NCI-H1694 (cell line): ENCODE measurements at regions not wholly inside any gene's neighbourhood (a gene's known extent, or its start where the extent isn't known, plus 50 kb on each side); places are given as distances from the start of the nearest gene placed in this dataset.

Experiments
- DNase-seq: peaks from one replicate; lab custom pipeline; 2025; lab: John Stamatoyannopoulos, UW

DNA sequence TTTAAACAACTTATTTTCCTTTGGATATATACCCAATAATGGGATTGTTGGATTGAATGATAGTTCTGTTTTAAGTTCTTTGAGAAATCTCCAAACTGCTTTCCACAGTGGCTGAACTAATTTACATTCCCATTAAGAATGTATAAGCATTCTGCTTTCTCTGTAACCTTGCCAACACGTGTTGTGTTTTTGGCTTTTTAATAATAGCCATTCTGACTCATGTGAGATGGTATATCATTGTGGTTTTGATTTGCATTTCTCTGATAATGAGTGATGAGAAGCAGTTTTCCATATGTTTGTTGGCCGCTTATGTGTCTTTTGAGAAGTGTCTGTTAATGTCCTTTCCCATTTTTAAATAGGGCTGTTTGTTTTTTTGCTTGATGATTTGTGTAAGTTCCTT lies 155.6 kb upstream of the PITX2 start:
- DNase-seq: no peak

GRCh38 chr4:110780538-110780937 lies 157.7 kb upstream of the PITX2 start:
- DNase-seq: no peak

DNA sequence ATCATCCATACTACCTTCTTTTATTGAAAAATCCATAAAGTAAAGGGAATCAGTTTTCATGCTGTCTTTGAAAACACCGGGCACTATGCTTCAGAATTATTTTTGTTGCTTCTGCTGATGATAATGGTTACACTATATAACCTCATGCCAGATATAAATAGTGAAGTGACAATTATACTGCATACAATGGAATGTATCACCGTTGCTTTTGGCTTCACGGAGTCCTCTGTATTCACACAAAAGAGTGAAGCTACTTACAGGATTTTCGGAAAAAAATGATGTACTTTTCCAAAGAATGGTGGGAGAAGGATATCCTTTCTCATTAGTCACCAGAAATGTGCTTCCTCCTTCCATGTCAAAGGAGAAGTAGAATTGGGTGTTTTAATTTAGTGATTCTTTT lies 159.1 kb upstream of the PITX2 start:
- no peak for DNase-seq

GRCh38 chr4:110787109-110787508 lies 164.2 kb upstream of the PITX2 start:
- DNase-seq: no peak

GRCh38 chr4:110787707-110788106 lies 164.8 kb upstream of the PITX2 start:
- DNase-seq: no peak

GRCh38 chr4:110788302-110788701 lies 165.4 kb upstream of the PITX2 start:
- DNase-seq: no peak

GRCh38 chr4:110792036-110792435 lies 169.2 kb upstream of the PITX2 start:
- DNase-seq: no peak

- no peak for DNase-seq
Observed at GRCh38 chr4:110793381-110793801, 170.5 kb upstream of the PITX2 start.

DNA sequence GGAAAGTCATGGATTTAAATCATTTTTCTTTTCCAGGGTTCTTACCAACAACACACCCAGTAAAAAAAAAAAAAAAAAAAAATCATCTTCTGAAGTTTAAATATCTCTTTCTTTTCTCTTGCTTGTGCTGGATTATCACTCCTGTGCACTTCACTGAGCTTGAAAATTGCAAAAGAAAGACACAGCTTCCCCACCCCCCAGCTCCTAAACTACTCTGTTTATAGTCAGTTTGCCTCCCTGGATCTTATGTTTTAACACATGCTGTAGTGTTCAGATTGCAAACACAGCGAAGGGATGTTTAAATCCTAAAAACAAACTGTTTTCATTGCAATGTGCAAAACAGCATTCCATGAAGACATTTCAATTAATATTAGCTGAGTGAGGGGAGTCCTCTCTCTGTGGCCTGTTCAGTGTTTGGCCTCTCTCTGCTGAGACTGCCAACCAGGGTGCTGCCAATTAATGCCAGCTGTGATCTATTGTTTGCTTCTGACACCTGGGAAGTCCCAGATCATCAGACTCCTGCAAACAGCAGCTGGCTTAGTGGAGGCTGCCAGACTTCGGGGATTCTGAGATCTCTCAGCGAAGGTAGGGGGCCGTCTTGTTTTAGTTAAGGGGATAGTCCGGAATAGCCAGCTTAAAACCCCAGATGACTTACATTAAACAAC lies 171.1 kb upstream of the PITX2 start:
- no peak for DNase-seq

DNA sequence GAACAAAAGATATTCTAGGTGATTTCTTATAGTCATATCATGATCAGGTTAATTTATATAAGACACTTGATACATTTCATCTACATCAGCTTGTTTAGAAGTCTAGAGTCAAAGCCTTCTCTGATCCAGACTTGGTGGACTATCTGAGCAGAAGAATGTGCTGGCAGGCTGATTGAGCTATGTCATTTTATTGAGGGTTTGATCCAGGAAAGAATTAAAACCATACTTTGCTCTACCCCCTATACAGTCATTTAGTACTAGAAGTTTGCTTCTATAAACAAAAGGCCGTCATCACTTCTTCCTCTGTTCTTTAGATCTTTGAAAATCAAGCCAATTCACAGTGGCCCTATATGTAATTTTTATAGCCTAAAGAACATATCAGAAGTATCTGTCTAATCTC lies 173.1 kb upstream of the PITX2 start:
- DNase-seq: no peak

DNA sequence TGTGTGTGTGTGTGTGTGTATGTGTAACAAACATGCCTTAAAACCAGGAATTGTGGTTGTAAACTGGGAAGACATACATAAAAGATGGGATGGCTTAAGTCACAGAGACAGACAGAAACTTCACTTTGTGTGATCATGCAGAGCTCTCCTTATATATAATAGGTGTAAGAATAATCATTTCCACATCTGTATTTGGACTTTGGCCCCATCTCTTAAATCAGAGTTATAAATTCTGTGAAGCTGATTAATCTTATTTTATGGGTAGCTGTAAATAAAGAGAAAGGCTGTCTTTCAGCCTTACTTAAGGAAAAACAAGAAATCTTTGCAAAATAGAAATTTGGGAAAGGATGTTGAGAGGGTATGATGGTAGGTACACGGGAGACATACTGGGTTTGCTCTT lies 174.6 kb upstream of the PITX2 start:
- DNase-seq: no peak

GRCh38 chr4:110798687-110799086 lies 175.8 kb upstream of the PITX2 start:
- no peak for DNase-seq

- no peak for DNase-seq
Observed at GRCh38 chr4:110799211-110799610, 176.3 kb upstream of the PITX2 start.

DNA sequence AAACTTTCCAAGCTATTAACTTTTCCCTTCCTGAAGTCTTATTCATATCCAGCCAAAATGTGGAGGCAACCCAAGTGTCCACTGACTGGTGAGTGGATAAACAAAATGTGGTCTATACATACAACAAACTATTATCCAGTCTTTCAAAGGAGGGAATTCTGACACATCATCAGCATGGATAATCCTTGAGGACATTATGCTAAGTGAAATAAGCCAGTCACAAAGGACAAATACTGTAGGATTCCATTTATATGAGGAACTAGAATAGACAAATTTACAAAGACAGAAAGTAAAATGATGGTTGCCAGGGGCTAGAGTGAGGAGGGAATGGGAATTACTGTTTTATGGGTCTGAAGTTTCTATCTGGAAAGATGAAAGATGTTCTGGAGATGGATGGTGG lies 178.7 kb upstream of the PITX2 start:
- DNase-seq: no peak

DNA sequence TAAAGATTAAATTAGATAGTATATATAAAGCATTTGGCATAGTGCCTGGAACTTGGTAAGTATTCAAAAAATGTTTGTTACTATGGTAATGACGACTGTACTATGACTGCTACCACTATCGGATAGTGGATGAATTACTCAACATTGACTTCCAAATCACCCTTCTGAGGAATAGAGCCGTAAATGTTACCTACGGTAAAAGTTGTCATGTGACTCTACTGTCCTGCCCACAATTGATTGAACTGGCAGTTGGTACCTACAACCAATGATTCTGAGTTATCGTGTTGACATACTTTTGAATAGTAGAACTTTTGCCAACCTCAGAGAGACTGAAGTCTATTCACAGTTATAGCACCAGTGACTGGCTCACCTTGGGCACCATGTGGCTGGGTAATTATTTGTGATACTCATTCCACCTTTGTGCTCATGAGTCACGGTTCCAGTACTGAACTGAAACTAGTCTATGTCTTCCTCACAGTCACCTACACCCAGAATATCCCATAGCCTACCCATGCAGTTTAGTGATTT lies 185.5 kb upstream of the PITX2 start:
- DNase-seq: no peak

DNA sequence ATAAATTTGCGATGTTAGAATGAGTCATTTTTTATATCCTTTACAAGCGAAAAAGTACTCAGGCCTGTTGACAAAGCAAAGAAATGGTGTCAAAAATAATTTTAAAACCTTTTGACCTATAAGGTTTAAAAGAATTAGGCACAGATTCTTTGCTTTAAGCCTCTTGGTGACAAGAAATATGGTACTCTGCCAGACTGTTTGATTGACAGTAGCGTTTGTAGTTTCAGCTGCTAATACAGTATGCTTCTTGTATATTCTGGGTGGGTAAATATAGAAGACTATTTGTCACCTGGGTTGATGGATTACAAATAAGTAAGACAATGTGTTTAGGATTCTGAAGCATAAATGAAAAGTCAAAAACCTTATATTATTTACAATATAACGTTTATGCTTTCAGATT lies 193.1 kb upstream of the PITX2 start:
- DNase-seq: no peak

- no peak for DNase-seq
Observed at GRCh38 chr4:110816367-110816766, 193.5 kb upstream of the PITX2 start.

DNA sequence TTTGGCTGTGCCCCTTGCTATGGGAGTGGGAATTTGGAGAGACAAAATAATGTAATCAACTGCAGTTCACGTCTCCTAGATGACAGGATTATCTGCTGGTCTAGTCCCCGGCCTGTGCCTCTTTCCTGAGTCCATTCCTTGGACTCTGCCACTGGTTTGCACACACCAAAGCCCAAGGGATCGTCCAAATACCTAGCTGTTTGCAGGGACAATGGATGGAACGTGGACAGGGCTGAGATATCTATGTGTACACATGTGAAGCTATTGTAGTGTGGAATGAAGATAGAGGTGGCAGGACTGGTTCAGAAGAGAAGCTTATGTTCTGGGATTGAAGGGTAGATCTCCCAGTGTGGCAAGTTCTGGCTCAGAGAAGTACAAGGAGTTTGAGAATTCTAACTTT lies 198.3 kb upstream of the PITX2 start:
- no peak for DNase-seq

GRCh38 chr4:110823251-110823650 lies 200.4 kb upstream of the PITX2 start:
- DNase-seq: no peak

DNA sequence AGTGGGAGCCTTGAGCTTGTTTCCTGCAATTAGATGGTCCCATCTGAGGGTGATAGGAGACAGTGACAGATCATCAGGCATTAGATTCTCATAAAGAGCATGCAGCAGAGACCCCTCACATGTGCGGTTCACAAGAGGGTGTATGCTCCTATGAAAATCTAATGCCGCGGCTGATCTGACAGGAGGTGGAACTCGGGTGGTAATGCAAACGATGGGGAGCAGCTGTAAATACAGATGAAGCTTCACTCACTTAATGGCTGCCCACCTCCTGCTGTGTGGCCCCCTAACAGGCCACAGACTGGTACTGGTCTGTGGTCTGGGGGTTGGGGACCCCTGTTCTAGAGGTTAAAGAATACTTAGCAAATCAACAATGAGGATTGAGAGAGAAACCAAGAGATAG lies 201.5 kb upstream of the PITX2 start:
- no peak for DNase-seq

DNA sequence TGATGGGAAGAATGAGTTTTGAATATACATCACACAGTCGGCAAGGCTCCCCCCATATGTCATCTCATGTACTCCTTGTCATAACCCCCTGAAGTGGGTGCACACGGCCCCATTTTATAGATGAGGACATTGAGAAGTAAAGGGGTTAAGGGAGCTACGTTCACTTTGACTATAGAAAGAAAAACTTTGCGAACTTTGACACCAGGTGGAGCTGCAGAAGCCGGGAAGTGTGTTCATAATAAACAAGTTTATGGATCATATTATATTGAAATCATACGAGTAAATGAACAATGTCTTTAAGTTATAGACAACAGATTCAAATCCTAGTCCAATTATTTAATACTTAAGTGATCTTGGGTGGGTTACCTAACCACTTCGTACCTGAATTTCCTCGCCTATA lies 203.8 kb upstream of the PITX2 start:
- DNase-seq: no peak

- no peak for DNase-seq
Observed at GRCh38 chr4:110830461-110830860, 207.6 kb upstream of the PITX2 start.

- no peak for DNase-seq
Observed at GRCh38 chr4:110837896-110838450, 215.1 kb upstream of the PITX2 start.

DNA sequence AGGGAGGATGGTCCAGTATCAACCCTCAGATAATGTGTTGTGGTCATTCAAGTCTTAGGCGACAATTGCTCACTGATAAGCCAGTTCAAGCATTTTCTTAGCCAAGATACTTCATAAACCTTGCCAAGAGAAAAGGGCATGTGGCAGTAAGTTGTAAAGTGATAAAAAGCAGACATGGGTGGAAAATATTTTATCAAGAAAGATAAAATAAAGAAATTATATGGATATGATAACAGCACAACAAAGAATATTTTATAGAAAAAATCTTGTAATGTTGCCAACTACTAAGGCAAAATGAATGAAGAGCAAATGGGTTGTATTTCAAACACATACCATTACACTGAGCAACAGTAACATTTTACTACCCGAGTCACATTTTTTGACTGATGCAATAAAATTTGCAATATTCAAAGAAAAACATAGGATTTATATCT lies 217.4 kb upstream of the PITX2 start:
- DNase-seq: no peak
